ENCODE measurements at regions not wholly inside any gene's neighbourhood (a gene's known extent, or its start where the extent isn't known, plus 50 kb on each side); places are given as distances from the start of the nearest gene placed in this dataset.

GRCh38 chr6:91433660-91434534 lies 847.0 kb upstream of the MAP3K7 start:
- no peak for TF ChIP-seq CTCF (IDR thresholded peaks at IDR 0.05)
- ATAC-seq (no peak), DNase-seq (no peak)
- intact Hi-C loops (cut with DNase I, micrococcal nuclease), result no loop called here
- no peak overlapping the region for H3K4me3 ChIP-seq
- no peaks in the 10 kb centered on the region for H3K9me3 ChIP-seq
- H3K36me3 ChIP-seq (ENCODE audit: low read depth), result no peaks in the 10 kb centered on the region
- no peaks in the 10 kb centered on the region for H3K4me1 ChIP-seq (ENCODE audit: low read depth)

- H3K4me1 ChIP-seq (ENCODE audit: low read depth), result no peaks in the 10 kb centered on the region
- H3K36me3 ChIP-seq (ENCODE audit: low read depth), result no peaks in the 10 kb centered on the region
- intact Hi-C loops (cut with DNase I, micrococcal nuclease), result no loop called here
- ATAC-seq (no peak), DNase-seq (no peak)
- H3K9me3 ChIP-seq, result no peaks in the 10 kb centered on the region
- TF ChIP-seq CTCF (IDR thresholded peaks at IDR 0.05), result no peak
- H3K4me3 ChIP-seq, result no peak overlapping the region
Observed at GRCh38 chr6:91428953-91429560, 842.2 kb upstream of the MAP3K7 start.

- TF ChIP-seq CTCF (IDR thresholded peaks at IDR 0.05), result no peak
- no peaks in the 10 kb centered on the region for H3K36me3 ChIP-seq (ENCODE audit: low read depth)
- no peak for DNase-seq
- no peak overlapping the region for H3K4me3 ChIP-seq
- ATAC-seq, result no peak
- no peaks in the 10 kb centered on the region for H3K4me1 ChIP-seq (ENCODE audit: low read depth)
- intact Hi-C loops (cut with DNase I, micrococcal nuclease), result no loop called here
- no peaks in the 10 kb centered on the region for H3K9me3 ChIP-seq
Observed at GRCh38 chr6:91428296-91428695, 841.4 kb upstream of the MAP3K7 start.

GRCh38 chr6:91420243-91420642 lies 833.4 kb upstream of the MAP3K7 start:
- ATAC-seq (no peak), DNase-seq (no peak)
- no peaks in the 10 kb centered on the region for H3K4me1 ChIP-seq (ENCODE audit: low read depth)
- peaks cover 6% of the 10 kb centered on the region for H3K9me3 ChIP-seq
- intact Hi-C loops (cut with DNase I, micrococcal nuclease), result no loop called here
- no peaks in the 10 kb centered on the region for H3K36me3 ChIP-seq (ENCODE audit: low read depth)
- no peak overlapping the region for H3K4me3 ChIP-seq
- no peak for TF ChIP-seq CTCF (IDR thresholded peaks at IDR 0.05)

- no peak for DNase-seq
- Histone ChIP-seq H3K9me3 (peaks cover 6% of the 10 kb centered on the region), H3K36me3 (ENCODE audit: low read depth) (no peaks in the 10 kb centered on the region), H3K4me3 (no peak overlapping the region), H3K4me1 (ENCODE audit: low read depth) (no peaks in the 10 kb centered on the region)
- no peak for ATAC-seq
- no peak for TF ChIP-seq CTCF (IDR thresholded peaks at IDR 0.05)
- intact Hi-C loops (cut with DNase I, micrococcal nuclease), result no loop called here
Observed at GRCh38 chr6:91415031-91415605, 828.2 kb upstream of the MAP3K7 start.
